H9 (cell line): ENCODE measurements at regions not wholly inside any gene's neighbourhood (a gene's known extent, or its start where the extent isn't known, plus 50 kb on each side); places are given as distances from the start of the nearest gene placed in this dataset.

ENCODE experiments used
- DNase-seq: peaks from one replicate; pipeline ENCODE4 v3.0.0-alpha.2; 2017
- H2AFZ ChIP-seq: one replicate; pipeline ENCODE4 v1.6.1; 2013; ENCODE audit warnings: mild to moderate bottlenecking, low read length, control low read depth, moderate library complexity
- H2AK5ac ChIP-seq: 2 replicates; pipeline ENCODE4 v1.6.1; 2013; ENCODE audit warnings: low read length, control low read depth, mixed read lengths; ENCODE audit not compliant: insufficient read length
- H2BK120ac ChIP-seq: one replicate; pipeline ENCODE4 v1.6.1; 2013; ENCODE audit warnings: low read depth, mild to moderate bottlenecking, low read length, control low read depth, inconsistent platforms; ENCODE audit not compliant: poor library complexity, severe bottlenecking
- H2BK12ac ChIP-seq: 2 replicates; pipeline ENCODE4 v1.6.1; 2013; ENCODE audit warnings: low read length, control low read depth, mixed read lengths, low read depth; ENCODE audit not compliant: insufficient read length
- H2BK15ac ChIP-seq: 2 replicates; pipeline ENCODE4 v1.6.1; 2013; ENCODE audit warnings: low read depth, low read length, control low read depth
- H2BK20ac ChIP-seq: one replicate; pipeline ENCODE4 v1.6.1; 2013; ENCODE audit warnings: low read depth, mild to moderate bottlenecking, low read length, control low read depth, inconsistent platforms; ENCODE audit not compliant: poor library complexity, severe bottlenecking
- H2BK5ac ChIP-seq: 2 replicates; pipeline ENCODE4 v1.6.1; 2013; ENCODE audit warnings: low read length, control low read depth, mixed read lengths; ENCODE audit not compliant: insufficient read length
- H3K14ac ChIP-seq: 2 replicates; pipeline ENCODE4 v1.6.1; 2013; ENCODE audit warnings: low read length, control low read depth; ENCODE audit not compliant: insufficient read depth
- H3K18ac ChIP-seq: 2 replicates; pipeline ENCODE4 v1.6.1; 2013; ENCODE audit warnings: low read depth, mild to moderate bottlenecking, mixed read lengths, low read length, control low read depth; ENCODE audit not compliant: insufficient read length
- H3K23ac ChIP-seq: 2 replicates; pipeline ENCODE4 v1.6.1; 2013; ENCODE audit warnings: low read length, control low read depth, mixed read lengths, low read depth; ENCODE audit not compliant: insufficient read length
- H3K23me2 ChIP-seq: 2 replicates; pipeline ENCODE4 v1.6.1; 2013; ENCODE audit warnings: low read depth, mild to moderate bottlenecking, mixed read lengths, low read length, control low read depth; ENCODE audit not compliant: insufficient read length, poor library complexity, severe bottlenecking
- H3K27ac ChIP-seq: 2 replicates; pipeline ENCODE4 v1.5.1; 2013; ENCODE audit warnings: low read length, control low read depth, mixed read lengths, low read depth; ENCODE audit not compliant: insufficient read length
- H3K27me3 ChIP-seq: 2 replicates; pipeline ENCODE4 v1.6.1; 2013; ENCODE audit warnings: low read length, control low read depth, inconsistent platforms; ENCODE audit not compliant: insufficient read depth
- H3K4ac ChIP-seq: 2 replicates; pipeline ENCODE4 v1.6.1; 2013; ENCODE audit warnings: low read depth, mild to moderate bottlenecking, control low read depth, inconsistent platforms, low read length, moderate library complexity
- H3K4me1 ChIP-seq: 2 replicates; pipeline ENCODE4 v1.6.1; 2013; ENCODE audit warnings: low read length, control low read depth, inconsistent platforms; ENCODE audit not compliant: insufficient read depth
- H3K4me2 ChIP-seq: 2 replicates; pipeline ENCODE4 v1.6.1; 2013; ENCODE audit warnings: low read length, control low read depth, mixed read lengths; ENCODE audit not compliant: insufficient read length, insufficient read depth
- H3K56ac ChIP-seq: 2 replicates; pipeline ENCODE4 v1.6.1; 2013; ENCODE audit warnings: low read depth, mild to moderate bottlenecking, mixed read lengths, low read length, control low read depth; ENCODE audit not compliant: insufficient read length
- H3K79me1 ChIP-seq: 2 replicates; pipeline ENCODE4 v1.6.1; 2013; ENCODE audit warnings: low read depth, mild to moderate bottlenecking, moderate library complexity, low read length, control low read depth, inconsistent platforms; ENCODE audit not compliant: insufficient read depth, poor library complexity, severe bottlenecking
- H3K79me2 ChIP-seq: 2 replicates; pipeline ENCODE4 v1.6.1; 2013; ENCODE audit warnings: low read length, control low read depth, inconsistent platforms; ENCODE audit not compliant: insufficient read depth
- H3K9ac ChIP-seq: 2 replicates; pipeline ENCODE4 v1.6.1; 2013; ENCODE audit warnings: low read length, control low read depth, mixed read lengths; ENCODE audit not compliant: insufficient read length; ENCODE audit errors: extremely low read depth
- H3K9me3 ChIP-seq: one replicate; pipeline ENCODE4 v1.6.1; 2013; ENCODE audit warnings: low read depth, low read length, inconsistent platforms; ENCODE audit not compliant: control insufficient read depth
- H3T11ph ChIP-seq: one replicate; pipeline ENCODE4 v1.6.1; 2013; ENCODE audit warnings: mild to moderate bottlenecking, low read length, control low read depth, inconsistent platforms
- H4K20me1 ChIP-seq: one replicate; pipeline ENCODE4 v1.6.1; 2013; ENCODE audit not compliant: control insufficient read depth, insufficient read length, insufficient read depth
- H4K5ac ChIP-seq: 2 replicates; pipeline ENCODE4 v1.6.1; 2013; ENCODE audit warnings: low read depth, mild to moderate bottlenecking, mixed read lengths, low read length, control low read depth; ENCODE audit not compliant: insufficient read length
- H4K8ac ChIP-seq: replicated peaks from 2 replicates; pipeline ENCODE4 v1.6.1; 2013; ENCODE audit warnings: low read length, control low read depth, mixed read lengths, low read depth; ENCODE audit not compliant: insufficient read length
- H4K91ac ChIP-seq: 2 replicates; pipeline ENCODE4 v1.6.1; 2013; ENCODE audit warnings: low read depth, mild to moderate bottlenecking, moderate library complexity, mixed read lengths, low read length, control low read depth; ENCODE audit not compliant: insufficient read length
- H3K27ac Mint-ChIP-seq, 3 experiments: 2 replicates in 2 of 3; 3 replicates in 1 of 3; pipeline ENCODE4 v1.8.0; 2020 to 2021; ENCODE audit warnings: mixed read lengths in 3 of 3, mild to moderate bottlenecking in 1 of 3, moderate library complexity in 1 of 3
- H3K27me3 Mint-ChIP-seq: 2 replicates; pipeline ENCODE4 v1.8.0; 2021; ENCODE audit warnings: low read depth, mild to moderate bottlenecking, moderate library complexity, mixed read lengths
- H3K36me3 Mint-ChIP-seq, 3 experiments: 2 replicates in 2 of 3; 3 replicates in 1 of 3; pipeline ENCODE4 v1.8.0; 2020 to 2021; ENCODE audit warnings: low read depth in 3 of 3, mixed read lengths in 3 of 3; ENCODE audit not compliant: insufficient read depth in 1 of 3
- H3K4me1 Mint-ChIP-seq, 2 experiments: 2 replicates each; pipeline ENCODE4 v1.8.0; 2020; ENCODE audit warnings: mixed read lengths in 2 of 2
- H3K4me3 Mint-ChIP-seq, 2 experiments: 2 replicates in 1 of 2; 3 replicates in 1 of 2; pipeline ENCODE4 v1.8.0; 2020 to 2021; ENCODE audit warnings: mild to moderate bottlenecking in 2 of 2, mixed read lengths in 2 of 2, moderate library complexity in 1 of 2
- H3K9me3 Mint-ChIP-seq, 2 experiments: 2 replicates in 1 of 2; 3 replicates in 1 of 2; pipeline ENCODE4 v1.8.0; 2020; ENCODE audit warnings: mild to moderate bottlenecking in 2 of 2, mixed read lengths in 2 of 2, moderate library complexity in 1 of 2
- CTCF ChIP-seq: fragments of 200-600 bp; sonication (generic); conservative IDR thresholded peaks from 3 replicates; pipeline ENCODE4 v1.8.0; 2021; ENCODE audit warnings: antibody characterized with exemption, mild to moderate bottlenecking
- WGBS: extraction: QIAGEN DNeasy Blood & Tissue Kit; methylation state at CpG from one replicate; pipeline ENCODE4 v1.1.7; 2013; ENCODE audit warnings: missing lambda C conversion rate, low lambda C conversion rate, mixed read lengths; ENCODE audit not compliant: insufficient read length; ENCODE audit errors: extremely low coverage; 5-methylcytosine and 5-hydroxymethylcytosine counted together

GRCh38 chr2:207338610-207339009 lies 172.9 kb upstream of the KLF7 start:
- H3K27me3 Mint-ChIP-seq = no peaks in the 10 kb centered on the region
- no CpG with 5 or more reads among the region's 3 CpGs for WGBS

More at GRCh38 chr2:207338610-207339009, 172.9 kb upstream of the KLF7 start:
- no peaks in the 10 kb centered on the region for H3K36me3 Mint-ChIP-seq
- no peak overlapping the region for H3K27ac ChIP-seq
- H3T11ph ChIP-seq = no peak overlapping the region
- no peak overlapping the region for H3K27ac Mint-ChIP-seq
- peaks cover 56 to 58% of the 10 kb centered on the region in 2 experiments for H3K4me1 Mint-ChIP-seq
- H2BK20ac ChIP-seq = no peak overlapping the region
- H4K5ac ChIP-seq = no peak overlapping the region
- H3K4me3 Mint-ChIP-seq = no peak overlapping the region
- H3K18ac ChIP-seq = no peak overlapping the region
- H3K14ac ChIP-seq = no peak overlapping the region
- no peak overlapping the region for H2BK12ac ChIP-seq
- no peak for DNase-seq
- no peaks in the 10 kb centered on the region for H3K27me3 ChIP-seq
- no peak for TF ChIP-seq CTCF
- H3K79me1 ChIP-seq = no peaks in the 10 kb centered on the region
- no peak overlapping the region for H4K91ac ChIP-seq
- H3K9ac ChIP-seq = no peak overlapping the region
- no peaks in the 10 kb centered on the region for H4K20me1 ChIP-seq
- H2BK15ac ChIP-seq = no peak overlapping the region
- H2BK5ac ChIP-seq = no peak overlapping the region
- no peak overlapping the region for H3K4me2 ChIP-seq
- H3K9me3 Mint-ChIP-seq = no peaks in the 10 kb centered on the region
- no peak overlapping the region for H3K4ac ChIP-seq
- no peaks in the 10 kb centered on the region for H3K79me2 ChIP-seq
- peaks cover 19% of the 10 kb centered on the region; the same call in 1 of the 2 replicates for H3K4me1 ChIP-seq
- no peaks in the 10 kb centered on the region for H3K9me3 ChIP-seq
- no peak overlapping the region for H3K56ac ChIP-seq
- H2AFZ ChIP-seq = no peak overlapping the region
- H4K8ac ChIP-seq = no peak overlapping the region
- H3K23me2 ChIP-seq = peaks cover 6% of the 10 kb centered on the region
- no peak overlapping the region for H2BK120ac ChIP-seq
- H3K23ac ChIP-seq = no peak overlapping the region
- H2AK5ac ChIP-seq = no peak overlapping the region
